C4-2B (cell line): ENCODE measurements at regions not wholly inside any gene's neighbourhood (a gene's known extent, or its start where the extent isn't known, plus 50 kb on each side); places are given as distances from the start of the nearest gene placed in this dataset.

ENCODE experiments used
- ZFX ChIP-seq: fragments of 450-650 bp; IDR thresholded peaks from 2 replicates; pipeline ENCODE4 v1.6.1; 2017
- TF ChIP-seq, protein P1 (sequence below): fragments of 450-650 bp; conservative IDR thresholded peaks from 2 replicates; pipeline ENCODE4 v1.5.1; 2017; ENCODE audit warnings: mild to moderate bottlenecking

DNA sequence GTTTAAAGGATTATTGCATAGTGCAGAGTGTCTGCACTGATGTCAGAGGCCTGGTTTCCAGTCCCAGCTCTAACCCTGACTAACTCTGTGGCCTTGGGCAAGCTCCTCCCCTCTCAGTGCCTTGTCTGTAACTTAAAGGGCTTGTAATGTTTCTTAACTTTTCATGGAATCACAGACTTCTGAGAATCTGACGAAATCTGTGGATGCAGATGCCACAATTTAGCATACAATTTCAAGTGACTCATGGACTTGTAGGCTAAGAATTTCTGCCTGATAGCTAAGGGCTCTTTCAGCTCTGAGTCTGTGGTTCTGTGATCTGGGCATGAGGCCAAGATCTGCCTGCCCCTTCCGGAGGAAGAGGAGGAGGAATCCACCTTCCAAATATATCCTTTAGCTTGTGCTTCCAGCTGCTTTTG, 236.9 kb downstream of the AR start:
- TF ChIP-seq, protein P1, sequence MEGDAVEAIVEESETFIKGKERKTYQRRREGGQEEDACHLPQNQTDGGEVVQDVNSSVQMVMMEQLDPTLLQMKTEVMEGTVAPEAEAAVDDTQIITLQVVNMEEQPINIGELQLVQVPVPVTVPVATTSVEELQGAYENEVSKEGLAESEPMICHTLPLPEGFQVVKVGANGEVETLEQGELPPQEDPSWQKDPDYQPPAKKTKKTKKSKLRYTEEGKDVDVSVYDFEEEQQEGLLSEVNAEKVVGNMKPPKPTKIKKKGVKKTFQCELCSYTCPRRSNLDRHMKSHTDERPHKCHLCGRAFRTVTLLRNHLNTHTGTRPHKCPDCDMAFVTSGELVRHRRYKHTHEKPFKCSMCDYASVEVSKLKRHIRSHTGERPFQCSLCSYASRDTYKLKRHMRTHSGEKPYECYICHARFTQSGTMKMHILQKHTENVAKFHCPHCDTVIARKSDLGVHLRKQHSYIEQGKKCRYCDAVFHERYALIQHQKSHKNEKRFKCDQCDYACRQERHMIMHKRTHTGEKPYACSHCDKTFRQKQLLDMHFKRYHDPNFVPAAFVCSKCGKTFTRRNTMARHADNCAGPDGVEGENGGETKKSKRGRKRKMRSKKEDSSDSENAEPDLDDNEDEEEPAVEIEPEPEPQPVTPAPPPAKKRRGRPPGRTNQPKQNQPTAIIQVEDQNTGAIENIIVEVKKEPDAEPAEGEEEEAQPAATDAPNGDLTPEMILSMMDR, result no peak
- no peak for TF ChIP-seq ZFX
